ENCODE measurements at regions not wholly inside any gene's neighbourhood (a gene's known extent, or its start where the extent isn't known, plus 50 kb on each side); places are given as distances from the start of the nearest gene placed in this dataset.

DNA sequence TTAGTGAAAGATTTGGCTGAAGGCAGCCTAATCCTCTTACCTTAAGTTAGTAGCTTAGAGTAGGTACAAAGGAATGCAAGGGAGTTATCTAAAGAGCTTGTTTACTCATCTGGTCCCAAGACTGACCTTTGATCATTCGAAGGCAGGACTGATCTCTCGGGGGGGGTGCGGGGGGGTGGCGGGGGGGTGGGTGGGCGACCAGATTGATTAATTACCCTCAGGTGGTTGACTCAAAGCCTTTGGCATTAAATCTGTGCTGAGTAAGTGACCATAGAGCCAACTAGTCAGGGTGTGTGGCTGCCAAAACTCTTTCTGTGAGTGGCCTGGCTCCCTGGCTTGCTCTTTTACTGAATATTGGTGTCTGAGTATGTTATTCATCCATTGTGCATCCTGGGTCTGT, 731.9 kb upstream of the FBXO33 start:
- DNase-seq (ENCODE audit: low spot score) (peak; percentile 77), FAIRE-seq (no peak)

DNA sequence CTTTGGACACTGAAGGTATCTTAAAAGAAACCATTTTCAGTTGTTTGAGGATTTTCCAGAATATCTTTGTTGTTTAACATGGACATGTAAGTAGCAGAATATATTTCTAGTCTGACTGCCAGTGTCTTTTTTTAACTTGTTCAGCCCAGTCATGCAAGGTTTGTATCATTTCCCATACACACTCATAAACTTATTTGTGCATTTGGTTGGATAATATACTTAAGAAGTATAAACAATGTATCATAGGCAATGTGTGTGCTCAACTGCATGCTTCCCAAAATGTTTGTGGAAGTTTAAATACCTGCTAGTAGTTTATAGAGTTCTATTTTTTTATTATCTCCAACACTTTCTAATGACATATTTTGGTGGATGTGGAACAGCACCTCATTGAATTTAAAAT, 707.4 kb upstream of the FBXO33 start:
- FAIRE-seq, result no peak
- no peak for DNase-seq (ENCODE audit: low spot score)

DNA sequence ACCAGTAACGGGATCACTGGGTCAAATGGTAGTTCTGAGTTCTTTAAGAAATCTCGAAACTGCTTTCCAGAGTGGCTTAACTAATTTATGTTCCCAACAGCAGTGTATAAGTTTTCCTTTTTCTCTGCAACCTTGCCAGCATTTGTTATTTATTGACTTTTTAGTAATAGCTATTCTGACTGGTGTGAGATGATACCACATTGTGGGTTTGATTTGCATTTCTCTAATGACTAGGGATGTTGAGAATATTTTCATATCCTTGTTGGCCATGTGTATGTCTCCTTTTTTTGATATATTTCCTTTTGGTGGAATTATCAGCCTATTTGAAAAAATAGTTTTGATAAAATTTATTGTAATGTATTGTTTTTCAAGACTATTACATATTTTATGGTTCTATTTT, 701.2 kb upstream of the FBXO33 start:
- FAIRE-seq (no peak), DNase-seq (ENCODE audit: low spot score) (no peak)

DNA sequence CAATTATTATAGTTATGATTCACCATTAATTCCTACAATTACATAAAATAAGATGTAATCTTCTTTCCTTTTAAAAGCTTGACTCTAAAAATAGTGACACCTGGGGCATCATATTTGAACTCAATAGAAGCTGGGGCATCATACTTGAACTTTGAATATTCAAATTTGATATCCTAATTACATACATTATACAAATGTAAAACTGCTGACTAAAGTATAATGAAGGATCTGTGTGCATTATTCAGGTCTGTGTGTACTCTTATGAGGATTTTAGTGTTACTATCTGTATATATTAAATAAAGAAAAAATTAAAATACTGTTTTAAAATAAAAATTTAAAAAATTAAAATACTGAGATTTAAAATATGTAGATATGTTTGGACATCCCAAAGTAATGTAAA, 696.9 kb upstream of the FBXO33 start:
- no peak for DNase-seq (ENCODE audit: low spot score)
- FAIRE-seq, result no peak

DNA sequence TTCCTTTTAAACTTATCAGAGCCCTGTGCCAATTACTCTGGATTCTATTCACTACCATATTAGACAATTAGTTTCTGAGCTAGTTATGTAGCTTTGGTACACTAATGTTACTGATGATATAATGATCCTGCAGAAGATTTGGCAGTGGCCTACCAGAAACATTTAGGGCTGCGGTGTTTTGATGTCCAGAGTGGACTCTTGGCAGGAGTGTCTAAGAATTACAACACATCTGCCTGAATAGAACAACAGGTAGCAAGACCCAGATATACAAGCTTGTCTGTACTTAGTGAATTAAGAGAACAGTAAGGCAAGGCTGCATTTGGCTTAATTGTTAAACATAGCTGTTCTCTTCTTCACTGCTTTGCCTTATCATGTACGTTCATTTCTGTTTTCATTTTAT, 691.6 kb upstream of the FBXO33 start:
- DNase-seq (ENCODE audit: low spot score) (no peak), FAIRE-seq (no peak)

DNA sequence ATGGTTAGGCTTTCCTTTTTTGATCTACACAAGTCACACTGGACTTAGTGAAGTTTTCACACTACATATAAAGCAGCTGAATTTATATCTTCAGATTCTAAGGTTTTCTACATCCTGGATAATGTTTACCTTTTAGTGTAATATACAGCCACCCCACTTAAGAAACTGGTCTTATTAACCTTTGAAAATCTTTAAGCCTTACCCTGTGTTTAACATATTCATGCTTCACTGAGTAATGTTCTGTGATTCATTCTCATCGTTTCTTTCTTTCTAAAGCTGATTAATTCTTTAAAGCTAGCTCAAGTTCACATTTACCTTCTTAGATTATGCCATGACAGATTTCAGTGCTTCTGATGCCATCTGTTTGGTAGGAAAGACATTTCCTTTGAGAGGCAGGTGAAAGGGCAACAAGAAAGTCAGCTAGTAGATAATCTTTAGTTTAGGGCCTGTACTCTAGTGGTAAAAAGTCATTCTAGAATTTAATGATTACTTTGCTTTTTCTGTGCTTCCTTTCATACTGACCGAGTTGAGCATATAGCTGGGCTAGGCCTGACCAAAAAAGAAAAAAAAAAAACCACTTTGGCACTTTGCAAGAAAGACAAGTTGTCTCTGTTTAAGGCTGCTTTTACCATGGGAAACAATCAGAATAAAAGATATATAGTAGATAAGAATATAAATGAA, 690.9 kb upstream of the FBXO33 start:
- DNase-seq (ENCODE audit: low spot score) (peak; percentile 70), FAIRE-seq (peak; percentile 94)

DNA sequence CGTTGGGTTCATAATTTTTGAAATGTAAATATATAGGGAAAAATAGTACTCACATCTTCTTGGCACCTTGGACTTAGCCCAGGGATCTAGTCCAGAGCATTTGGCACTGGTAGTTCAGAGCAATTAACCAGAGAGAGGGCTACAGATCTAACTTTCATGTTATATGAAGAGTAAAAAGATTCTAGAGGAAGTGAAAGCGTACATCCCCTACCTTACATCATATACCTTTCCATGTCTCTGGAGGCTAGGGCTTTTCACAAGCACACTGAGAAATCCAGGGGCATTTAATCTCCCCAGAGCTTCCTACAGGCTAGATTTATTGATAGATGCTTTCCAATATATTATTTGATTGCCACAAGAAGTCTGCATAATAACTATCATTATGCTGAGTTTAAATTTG, 687.5 kb upstream of the FBXO33 start:
- FAIRE-seq (no peak), DNase-seq (ENCODE audit: low spot score) (no peak)

DNA sequence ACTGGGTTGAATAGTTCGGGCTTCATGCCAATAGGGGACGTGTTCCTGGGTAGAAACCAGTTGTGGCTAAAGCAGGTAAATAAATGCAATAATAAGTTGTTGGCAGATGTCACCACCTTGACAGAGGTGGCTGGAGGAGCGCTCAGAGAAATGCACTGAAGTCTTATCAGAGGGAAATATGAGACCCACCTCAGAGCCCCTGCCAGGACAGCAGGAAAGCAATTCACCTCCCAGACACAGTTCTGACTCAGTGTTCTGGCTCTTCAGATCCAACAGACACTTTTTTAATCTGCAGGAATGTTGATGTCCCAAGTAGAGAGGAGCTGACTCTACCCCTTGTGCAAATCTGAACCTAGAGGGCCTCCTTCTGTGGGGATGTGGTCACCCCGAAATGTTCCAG, 687.1 kb upstream of the FBXO33 start:
- FAIRE-seq (no peak), DNase-seq (ENCODE audit: low spot score) (peak; percentile 3)

DNA sequence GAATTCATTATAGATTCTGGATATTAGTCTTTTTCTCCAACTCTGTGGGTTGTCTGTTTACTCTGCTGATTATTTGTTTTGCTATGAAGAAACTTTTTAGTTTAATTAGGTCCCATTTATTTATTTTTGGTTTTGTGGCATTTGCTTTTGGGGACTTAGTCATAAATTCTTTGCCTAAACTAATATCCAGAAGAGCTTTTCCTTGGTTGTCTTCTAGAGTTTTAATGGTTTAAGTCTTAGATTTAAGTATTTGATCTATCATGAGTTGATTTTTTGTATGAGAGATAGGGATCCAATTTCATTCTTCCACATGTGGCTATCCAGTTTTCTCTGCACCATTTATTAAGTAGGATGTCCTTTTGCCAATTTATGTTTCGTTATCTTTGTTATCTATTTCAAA, 683.4 kb upstream of the FBXO33 start:
- FAIRE-seq (no peak), DNase-seq (ENCODE audit: low spot score) (no peak)

DNA sequence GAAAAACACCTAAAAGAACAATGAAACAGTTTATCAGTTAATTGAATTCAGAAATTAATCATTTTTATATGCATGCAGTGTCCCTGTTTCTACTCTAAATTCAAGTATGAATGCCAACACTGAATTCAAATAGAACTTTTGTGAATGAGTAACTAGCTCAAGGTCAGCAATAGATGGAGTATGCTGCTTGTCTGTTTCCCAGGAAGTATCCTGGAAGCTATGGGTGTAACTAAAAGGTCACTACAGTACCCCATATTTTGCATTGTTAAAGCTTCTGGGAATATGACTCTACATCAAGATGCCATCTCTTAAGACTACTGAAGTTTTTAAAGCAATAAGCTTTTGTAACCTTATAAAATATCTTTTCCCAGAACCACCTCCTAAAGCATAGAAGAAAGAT, 681.4 kb upstream of the FBXO33 start:
- DNase-seq (ENCODE audit: low spot score) (no peak), FAIRE-seq (no peak)

DNA sequence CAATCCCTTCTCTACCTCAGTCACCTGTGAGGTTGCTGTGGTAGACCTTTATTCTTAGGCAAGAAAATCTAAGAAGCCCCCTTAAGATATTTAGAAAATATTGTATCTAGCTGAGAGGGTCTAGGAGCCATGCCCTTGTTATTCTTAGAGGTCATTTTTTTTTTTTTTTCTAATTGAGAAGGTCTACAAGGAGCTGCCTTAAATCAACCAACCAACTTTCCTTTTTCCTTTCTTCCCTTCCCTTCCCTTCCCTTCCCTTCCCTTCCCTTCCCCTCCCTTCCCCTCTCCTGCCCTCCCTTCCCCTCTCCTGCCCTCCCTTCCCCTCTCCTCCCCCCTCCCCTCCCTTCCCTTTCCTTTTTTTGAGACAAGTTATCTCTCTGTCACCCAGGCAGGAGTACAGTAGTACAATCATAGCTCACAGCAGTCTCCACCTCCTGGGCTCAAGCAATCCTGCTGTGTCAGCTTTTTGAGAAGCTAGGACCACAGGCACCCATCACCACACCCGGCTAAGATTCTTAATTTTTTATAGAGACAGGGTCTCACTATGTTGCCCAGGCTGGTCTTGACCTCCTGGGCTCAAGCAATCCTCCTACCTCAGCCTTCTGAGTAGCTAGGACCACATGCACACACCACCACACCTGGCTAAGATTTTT, 668.4 kb upstream of the FBXO33 start:
- DNase-seq (ENCODE audit: low spot score) (no peak), FAIRE-seq (no peak)

DNA sequence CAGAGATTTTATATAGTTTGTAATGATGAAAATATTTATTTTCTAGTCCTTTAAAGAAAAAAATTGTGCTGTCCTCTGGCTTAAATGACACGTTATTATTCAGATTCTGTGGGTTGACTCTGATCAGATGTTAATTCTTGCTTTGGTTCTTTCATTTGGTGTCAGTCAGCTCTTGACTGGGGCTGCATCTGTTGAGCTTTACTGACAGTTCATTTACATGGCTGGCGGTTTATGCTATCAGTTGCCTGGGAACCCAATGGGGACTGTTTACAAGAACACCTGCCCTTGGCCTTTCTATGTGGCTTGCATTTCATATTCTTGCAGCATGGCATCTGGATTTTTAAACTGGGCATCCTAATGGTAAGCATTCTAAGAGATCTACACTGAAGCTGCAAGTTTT, 667.1 kb upstream of the FBXO33 start:
- FAIRE-seq (no peak), DNase-seq (ENCODE audit: low spot score) (no peak)

DNA sequence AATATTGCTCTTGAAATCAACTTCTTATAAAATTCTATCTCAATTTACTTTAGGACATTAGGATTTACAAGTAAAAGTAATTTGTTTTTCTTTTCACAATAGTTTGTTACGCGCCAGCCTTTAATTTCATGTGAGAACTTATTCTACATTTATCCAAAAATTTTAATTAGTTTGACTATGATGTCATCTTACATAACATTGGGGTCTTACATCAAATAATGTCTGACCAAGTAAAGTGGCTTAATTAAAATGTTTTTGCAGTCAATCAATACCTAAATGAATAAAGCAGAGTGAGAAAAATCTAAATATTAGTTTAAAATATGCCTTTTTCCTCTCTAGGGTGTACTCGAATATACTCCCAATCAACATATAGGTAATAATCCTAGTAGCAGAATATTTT, 666.2 kb upstream of the FBXO33 start:
- no peak for FAIRE-seq
- no peak for DNase-seq (ENCODE audit: low spot score)

DNA sequence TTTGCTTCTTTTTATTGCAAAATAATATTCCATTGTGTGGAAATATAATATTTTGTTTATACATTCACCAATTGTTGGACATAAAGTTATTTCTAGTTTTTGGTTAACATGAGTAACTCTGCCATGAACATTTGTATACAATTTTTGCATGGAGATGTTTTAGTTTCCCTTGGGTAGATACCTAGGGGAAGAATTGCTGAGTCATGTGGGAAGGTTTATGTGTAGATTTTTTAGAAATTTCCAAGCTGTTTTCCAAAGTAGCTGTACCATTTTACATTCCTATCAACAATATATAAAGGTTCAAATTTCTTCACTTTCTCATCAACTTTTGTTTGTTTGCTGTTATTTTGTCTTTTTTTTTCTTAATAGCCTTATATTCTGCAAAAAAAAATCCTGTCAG, 664.7 kb upstream of the FBXO33 start:
- FAIRE-seq (no peak), DNase-seq (ENCODE audit: low spot score) (no peak)

DNA sequence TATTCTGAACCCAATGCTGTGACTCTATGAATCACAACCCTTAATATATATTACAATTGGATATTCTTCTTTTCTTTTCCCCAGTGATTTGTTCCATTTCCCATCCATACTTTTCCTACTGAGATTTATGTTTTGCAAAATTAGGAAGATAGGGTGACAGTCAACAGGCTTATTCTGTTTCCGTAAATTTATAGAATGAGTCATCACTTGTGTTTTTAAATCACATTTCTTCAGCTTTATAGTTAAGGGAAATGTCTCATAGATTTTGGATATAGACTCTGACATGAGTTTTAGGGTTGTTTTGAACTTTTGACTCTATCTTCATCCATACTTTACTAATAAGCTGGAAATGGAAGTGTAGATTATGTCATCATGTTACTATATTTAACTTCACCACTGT, 661.6 kb upstream of the FBXO33 start:
- DNase-seq (ENCODE audit: low spot score) (no peak), FAIRE-seq (no peak)

DNA sequence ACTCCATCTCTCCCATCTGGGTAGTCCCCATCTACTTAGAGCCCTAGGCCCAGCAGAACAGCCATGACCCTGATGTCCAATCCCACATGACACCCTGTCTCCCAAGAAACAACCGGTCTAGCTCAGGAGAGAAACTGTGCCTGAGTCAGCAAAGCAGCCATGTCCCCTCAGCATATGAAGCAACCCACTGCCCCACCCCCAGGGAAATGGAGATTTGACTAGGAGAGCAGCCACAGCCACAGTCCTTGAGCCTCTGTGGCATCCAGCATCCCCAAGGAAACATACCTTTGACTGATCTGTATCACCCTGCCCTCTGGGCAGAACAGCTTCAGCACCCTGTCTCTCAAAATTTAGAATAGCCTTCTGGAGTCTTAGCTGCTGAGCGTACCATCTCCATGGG, 641.9 kb upstream of the FBXO33 start:
- FAIRE-seq (no peak), DNase-seq (ENCODE audit: low spot score) (no peak)

DNA sequence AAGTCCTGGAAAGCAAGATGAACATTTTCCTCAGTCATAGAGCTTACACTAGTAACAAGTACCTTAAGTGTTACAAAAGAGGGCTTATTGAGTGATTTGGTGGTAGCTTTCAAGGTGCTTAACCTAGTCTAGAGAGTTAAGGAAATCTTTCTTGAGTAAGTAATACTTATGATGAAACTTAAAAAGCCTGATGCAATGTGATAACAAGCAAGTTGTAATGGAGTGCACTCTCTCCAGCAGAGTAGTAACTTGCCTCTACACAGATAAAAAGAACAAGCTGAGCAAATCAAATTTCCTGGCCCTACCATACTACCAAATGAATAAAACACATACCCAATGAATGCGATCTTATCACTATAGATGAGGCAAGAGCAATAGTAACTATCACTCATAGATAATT, 639.9 kb upstream of the FBXO33 start:
- FAIRE-seq (no peak), DNase-seq (ENCODE audit: low spot score) (no peak)

DNA sequence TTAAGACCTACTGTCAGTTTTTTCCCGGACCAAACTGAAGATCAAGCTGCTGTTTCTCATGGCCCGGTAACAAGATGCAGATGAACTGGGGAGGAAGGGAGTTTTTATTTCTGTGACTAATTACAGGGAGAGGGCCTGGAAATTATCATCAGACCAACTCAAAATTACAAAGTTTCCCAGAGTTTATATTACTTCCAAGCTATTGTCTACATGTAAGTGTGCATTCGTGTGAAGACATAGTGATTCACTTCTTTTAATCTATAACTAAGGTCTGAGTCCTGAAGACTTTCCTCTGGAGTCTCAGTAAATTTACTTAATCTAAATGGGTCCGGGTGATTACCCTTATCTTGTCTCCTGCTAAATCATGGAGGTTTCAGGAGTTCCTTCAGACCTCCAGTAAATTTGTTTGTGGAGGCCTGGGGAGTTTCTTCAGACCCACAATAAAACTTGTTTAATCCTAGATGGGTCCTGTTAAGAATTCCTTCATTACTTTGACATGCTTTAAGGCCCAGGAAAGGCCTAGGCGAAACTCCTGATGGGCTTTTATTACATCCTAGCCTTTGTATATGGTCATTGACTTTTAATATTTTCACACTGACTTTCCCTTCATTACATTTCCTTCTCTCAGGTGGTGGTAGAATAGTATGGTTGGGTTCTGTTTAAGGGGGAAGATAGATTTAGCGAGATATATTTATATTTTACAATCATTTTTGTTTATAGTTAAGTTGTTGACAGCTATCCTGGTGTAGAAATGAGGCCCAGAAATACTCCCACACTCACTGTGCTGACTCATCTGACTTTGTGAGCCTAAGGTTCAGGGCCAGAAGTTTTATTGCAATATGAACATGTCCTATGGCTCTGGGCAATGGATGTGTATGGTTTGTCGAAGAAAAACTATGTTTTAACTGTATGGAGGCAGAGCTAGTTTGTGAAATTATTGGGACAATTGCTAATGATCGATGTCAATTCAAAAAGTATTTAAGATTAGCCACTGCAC, 627.0 kb upstream of the FBXO33 start:
- peak; percentile 54 for DNase-seq (ENCODE audit: low spot score)
- FAIRE-seq, result peak; percentile 87

DNA sequence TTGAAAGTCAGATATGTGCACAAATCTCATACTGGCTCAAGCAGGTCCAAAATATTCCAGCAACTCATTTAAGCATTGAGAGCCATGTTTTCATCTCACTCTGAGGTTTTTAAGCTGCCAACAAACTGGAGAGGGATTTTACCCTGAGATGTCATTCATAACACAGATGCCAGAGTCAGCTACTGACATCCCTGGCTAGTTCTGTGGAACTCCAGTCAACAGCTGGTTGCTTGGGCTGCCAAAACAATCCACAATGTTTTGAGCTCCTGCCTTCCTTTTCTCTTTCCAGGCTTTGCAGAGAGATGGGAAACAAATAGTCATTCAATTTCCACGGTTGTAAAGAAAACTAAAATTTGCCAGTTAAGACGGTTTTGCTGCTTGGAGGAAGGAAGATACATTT, 621.2 kb upstream of the FBXO33 start:
- no peak for FAIRE-seq

DNA sequence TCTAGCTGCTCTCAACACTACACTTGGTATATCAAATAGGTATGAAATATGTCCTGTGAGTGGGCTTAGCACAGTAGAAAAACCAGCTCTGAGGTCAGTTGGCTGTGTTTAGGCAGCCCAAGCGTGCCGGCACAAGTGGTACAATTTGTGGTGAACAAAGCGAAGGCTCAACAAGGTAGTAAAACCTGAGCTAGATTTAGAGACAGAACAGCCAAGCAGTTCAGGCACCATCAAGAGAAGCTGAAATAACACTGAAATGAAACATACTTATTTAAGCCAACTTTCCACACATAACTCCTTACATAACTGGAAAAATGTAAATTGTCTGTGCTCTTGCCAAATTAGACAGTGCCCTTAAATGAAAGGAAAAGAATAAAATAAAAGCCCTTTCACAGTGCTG, 596.8 kb upstream of the FBXO33 start:
- FAIRE-seq (no peak), DNase-seq (ENCODE audit: low spot score) (no peak)

More for the DNA sequence above, 621.2 kb upstream of the FBXO33 start:
- DNase-seq (ENCODE audit: low spot score), result no peak

DNA sequence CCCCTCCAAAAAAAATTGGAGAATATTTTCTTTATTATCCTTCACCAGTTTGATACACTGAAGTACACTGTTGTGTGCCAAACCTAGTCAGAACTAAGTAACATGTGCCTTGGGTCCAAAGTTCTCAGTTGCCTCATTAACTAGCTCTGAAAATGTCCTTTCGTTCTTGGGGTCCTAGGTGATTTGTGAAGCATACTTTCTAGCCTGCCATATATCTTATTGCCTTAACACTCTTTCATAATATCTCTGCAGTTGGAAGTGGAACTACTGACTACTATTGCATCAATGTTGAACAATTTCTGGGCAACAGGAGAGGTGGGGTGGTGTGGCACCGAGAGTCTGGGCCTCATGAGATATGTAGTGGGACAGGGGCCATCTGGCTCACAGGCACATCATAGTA, 592.9 kb upstream of the FBXO33 start:
- no peak for FAIRE-seq
- DNase-seq (ENCODE audit: low spot score), result no peak

DNA sequence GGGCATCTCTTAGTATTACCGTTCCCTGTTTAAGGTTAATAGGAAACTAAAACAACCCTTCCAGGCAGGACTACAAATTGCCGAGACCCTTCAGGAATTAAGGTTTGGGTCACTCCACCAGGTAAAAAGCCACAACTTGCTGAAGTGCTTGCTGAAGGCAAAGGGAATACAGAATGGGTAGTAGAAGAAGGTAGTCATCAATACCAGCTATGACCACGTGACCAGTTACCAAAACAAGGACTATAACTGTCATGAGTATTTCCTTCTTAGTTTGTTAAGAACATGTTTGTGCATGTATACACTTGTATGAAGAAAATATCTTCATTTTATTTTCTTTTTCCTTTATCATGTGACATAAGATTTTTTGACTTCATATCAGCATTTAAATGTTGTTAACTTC, 578.7 kb upstream of the FBXO33 start:
- FAIRE-seq (no peak), DNase-seq (ENCODE audit: low spot score) (no peak)

All from RCC 7860 (cell line).